Daoy (cell line): ENCODE measurements at regions not wholly inside any gene's neighbourhood (a gene's known extent, or its start where the extent isn't known, plus 50 kb on each side); places are given as distances from the start of the nearest gene placed in this dataset.

ENCODE experiments used
- DNase-seq: peaks from one replicate; pipeline ENCODE4 v3.0.0-alpha.2; 2015; ENCODE audit warnings: low read depth

GRCh38 chr6:170232186-170233002 lies 58.5 kb downstream of the DLL1 start:
- DNase-seq: peak; percentile 34

- no peak for DNase-seq
These were observed 59.3 kb downstream of the DLL1 start for GRCh38 chr6:170231293-170232185.

GRCh38 chr6:170230520-170231292 lies 60.2 kb downstream of the DLL1 start:
- no peak for DNase-seq

- no peak for DNase-seq
These were observed 60.9 kb downstream of the DLL1 start for GRCh38 chr6:170229851-170230519.

GRCh38 chr6:170229396-170229795 lies 61.5 kb downstream of the DLL1 start:
- no peak for DNase-seq

- no peak for DNase-seq
These were observed 62.0 kb downstream of the DLL1 start for GRCh38 chr6:170228946-170229310.

- DNase-seq: no peak
These were observed 62.6 kb downstream of the DLL1 start for GRCh38 chr6:170227996-170228945.

GRCh38 chr6:170227521-170227983 lies 63.3 kb downstream of the DLL1 start:
- DNase-seq: peak; percentile 79

- DNase-seq: no peak
These were observed 64.2 kb downstream of the DLL1 start for GRCh38 chr6:170226647-170227046.

- DNase-seq: no peak
These were observed 64.9 kb downstream of the DLL1 start for GRCh38 chr6:170225852-170226417.

GRCh38 chr6:170224694-170225660 lies 65.9 kb downstream of the DLL1 start:
- peak; percentile 88 for DNase-seq

GRCh38 chr6:170223718-170224693 lies 66.9 kb downstream of the DLL1 start:
- DNase-seq: no peak

- peak; percentile 67 for DNase-seq
These were observed 68.1 kb downstream of the DLL1 start for GRCh38 chr6:170222498-170223471.

- no peak for DNase-seq
These were observed 69.0 kb downstream of the DLL1 start for GRCh38 chr6:170221753-170222400.

- DNase-seq: no peak
These were observed 69.7 kb downstream of the DLL1 start for GRCh38 chr6:170221052-170221752.
